Keratinocyte (primary cell): ENCODE measurements at regions not wholly inside any gene's neighbourhood (a gene's known extent, or its start where the extent isn't known, plus 50 kb on each side); places are given as distances from the start of the nearest gene placed in this dataset.

Source experiments
- EZH2 ChIP-seq: IDR thresholded peaks from one replicate; pipeline ENCODE4 v1.6.1; 2012; ENCODE audit warnings: inconsistent platforms, mild to moderate bottlenecking, low read length, moderate library complexity
- TF ChIP-seq, protein P1 (sequence below), 3 experiments: IDR thresholded peaks in 1 of 3; conservative IDR thresholded peaks in 1 of 3; optimal IDR thresholded peaks in 1 of 3; 2 replicates in 2 of 3; 3 replicates in 1 of 3; pipeline versions ENCODE3 to v1.5.1; 2011; ENCODE audit warnings: low read length in 3 of 3, mild to moderate bottlenecking in 3 of 3, moderate library complexity in 2 of 3, control low read depth in 1 of 3, inconsistent platforms in 1 of 3; ENCODE audit not compliant: insufficient read depth in 2 of 3; ENCODE audit errors: extremely low read depth in 1 of 3

DNA sequence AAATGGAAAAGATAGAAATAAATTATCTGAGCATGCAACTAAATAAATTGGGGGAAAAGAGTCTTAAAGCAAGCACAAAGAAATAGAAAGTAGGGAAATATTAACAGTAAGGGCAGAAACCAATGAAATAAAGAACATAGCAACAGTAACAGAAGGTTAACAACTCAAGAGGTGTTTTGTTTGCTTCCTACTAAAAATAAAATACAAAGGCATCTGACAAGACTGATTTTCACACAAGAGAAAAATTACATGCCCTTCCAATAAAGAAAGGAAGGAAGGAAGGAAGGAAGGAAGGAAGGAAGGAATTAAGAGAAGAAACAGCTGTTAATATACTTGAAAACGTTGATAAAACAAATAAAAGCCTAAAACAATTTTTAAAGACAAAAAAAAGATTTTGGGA, 240.2 kb downstream of the SEC16B start:
- TF ChIP-seq, protein P1, sequence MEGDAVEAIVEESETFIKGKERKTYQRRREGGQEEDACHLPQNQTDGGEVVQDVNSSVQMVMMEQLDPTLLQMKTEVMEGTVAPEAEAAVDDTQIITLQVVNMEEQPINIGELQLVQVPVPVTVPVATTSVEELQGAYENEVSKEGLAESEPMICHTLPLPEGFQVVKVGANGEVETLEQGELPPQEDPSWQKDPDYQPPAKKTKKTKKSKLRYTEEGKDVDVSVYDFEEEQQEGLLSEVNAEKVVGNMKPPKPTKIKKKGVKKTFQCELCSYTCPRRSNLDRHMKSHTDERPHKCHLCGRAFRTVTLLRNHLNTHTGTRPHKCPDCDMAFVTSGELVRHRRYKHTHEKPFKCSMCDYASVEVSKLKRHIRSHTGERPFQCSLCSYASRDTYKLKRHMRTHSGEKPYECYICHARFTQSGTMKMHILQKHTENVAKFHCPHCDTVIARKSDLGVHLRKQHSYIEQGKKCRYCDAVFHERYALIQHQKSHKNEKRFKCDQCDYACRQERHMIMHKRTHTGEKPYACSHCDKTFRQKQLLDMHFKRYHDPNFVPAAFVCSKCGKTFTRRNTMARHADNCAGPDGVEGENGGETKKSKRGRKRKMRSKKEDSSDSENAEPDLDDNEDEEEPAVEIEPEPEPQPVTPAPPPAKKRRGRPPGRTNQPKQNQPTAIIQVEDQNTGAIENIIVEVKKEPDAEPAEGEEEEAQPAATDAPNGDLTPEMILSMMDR (optimal IDR thresholded peaks at IDR 0.05 in 1 of 3, IDR thresholded peaks at IDR 0.05 in 1 of 3, conservative IDR thresholded peaks at IDR 0.05 in 1 of 3; ENCODE audit: extremely low read depth in 1 of 3, insufficient read depth in 2 of 3, low read length in 3 of 3) = no peak
- no peak for TF ChIP-seq EZH2
